HG03103 (cell line): ENCODE measurements at regions not wholly inside any gene's neighbourhood (a gene's known extent, or its start where the extent isn't known, plus 50 kb on each side); places are given as distances from the start of the nearest gene placed in this dataset.
"Not testable (repeated sequence)": the region's sequence is repeated elsewhere in the genome, so short reads cannot be mapped to it uniquely, and the experiment has no call there.

ENCODE experiments used
- ATAC-seq: cut with Tn5 transposase; IDR thresholded peaks from one replicate; pipeline ENCODE4 v1.9.1; 2021; ENCODE audit warnings: low read depth; ENCODE audit not compliant: unreplicated experiment

- no peak for ATAC-seq
These were observed 567.5 kb downstream of the TRHDE start for GRCh38 chr12:72839696-72840095.

GRCh38 chr12:72863671-72864070 is 591.5 kb downstream of the TRHDE start:
- no peak for ATAC-seq

GRCh38 chr12:72865921-72866320 is 593.8 kb downstream of the TRHDE start:
- no peak for ATAC-seq

- ATAC-seq: no peak
These were observed 596.9 kb downstream of the TRHDE start for GRCh38 chr12:72869024-72869423.

GRCh38 chr12:72872238-72872887 is 600.2 kb downstream of the TRHDE start:
- ATAC-seq: no peak

GRCh38 chr12:72872996-72873395 is 600.8 kb downstream of the TRHDE start:
- no peak for ATAC-seq

- ATAC-seq: no peak
These were observed 603.9 kb downstream of the TRHDE start for GRCh38 chr12:72876092-72876491.

GRCh38 chr12:72888693-72889092 is 616.5 kb downstream of the TRHDE start:
- ATAC-seq: no peak

- ATAC-seq: no peak
These were observed 617.6 kb downstream of the TRHDE start for GRCh38 chr12:72889791-72890190.

- no peak for ATAC-seq
These were observed 629.5 kb downstream of the TRHDE start for GRCh38 chr12:72901685-72902084.

GRCh38 chr12:72925716-72926115 is 653.5 kb downstream of the TRHDE start:
- ATAC-seq: no peak

GRCh38 chr12:72931838-72932237 is 659.7 kb downstream of the TRHDE start:
- ATAC-seq: not testable (repeated sequence)

- no peak for ATAC-seq
These were observed 665.3 kb downstream of the TRHDE start for GRCh38 chr12:72937486-72937885.

GRCh38 chr12:72957454-72957853 is 685.3 kb downstream of the TRHDE start:
- ATAC-seq: no peak

- ATAC-seq: no peak
These were observed 694.5 kb downstream of the TRHDE start for GRCh38 chr12:72966684-72967083.

- ATAC-seq: no peak
These were observed 702.9 kb downstream of the TRHDE start for GRCh38 chr12:72974954-72975555.

- ATAC-seq: no peak
These were observed 706.8 kb downstream of the TRHDE start for GRCh38 chr12:72978999-72979398.

- no peak for ATAC-seq
These were observed 710.2 kb downstream of the TRHDE start for GRCh38 chr12:72982356-72982755.

- no peak for ATAC-seq
These were observed 714.8 kb downstream of the TRHDE start for GRCh38 chr12:72986963-72987362.

- ATAC-seq: no peak
These were observed 717.3 kb downstream of the TRHDE start for GRCh38 chr12:72989458-72989947.

GRCh38 chr12:72995029-72995428 is 722.9 kb downstream of the TRHDE start:
- not testable (repeated sequence) for ATAC-seq

GRCh38 chr12:72995616-72996015 is 723.4 kb downstream of the TRHDE start:
- no peak for ATAC-seq
